Naive B cell (primary cell): ENCODE measurements at regions not wholly inside any gene's neighbourhood (a gene's known extent, or its start where the extent isn't known, plus 50 kb on each side); places are given as distances from the start of the nearest gene placed in this dataset.

ENCODE experiments used
- ATAC-seq, 2 donors: fragments of 150-1000 bp; cut with Tn5 transposase; 2 replicates each; pipeline ENCODE4 v1.10.0; 2021; ENCODE audit warnings: low read depth in 2 of 2, mild to moderate bottlenecking in 2 of 2, moderate library complexity in 2 of 2
- DNase-seq: peaks from one replicate; pipeline ENCODE4 v3.0.0; 2022
- H3K27ac Mint-ChIP-seq, 6 donors: one replicate each; pipeline ENCODE4 v1.8.0; 2020 to 2022; ENCODE audit warnings: mild to moderate bottlenecking in 6 of 6, mixed read lengths in 6 of 6, moderate library complexity in 5 of 6, inconsistent platforms in 2 of 6
- H3K27me3 Mint-ChIP-seq, 3 donors: one replicate each; pipeline ENCODE4 v1.8.0; 2021 to 2022; ENCODE audit warnings: mixed read lengths in 3 of 3, mild to moderate bottlenecking in 1 of 3
- H3K36me3 Mint-ChIP-seq, 2 donors: one replicate each; pipeline ENCODE4 v1.8.0; 2020 to 2022; ENCODE audit warnings: mixed read lengths in 2 of 2, inconsistent platforms in 1 of 2, mild to moderate bottlenecking in 1 of 2
- H3K4me1 Mint-ChIP-seq, 3 donors: one replicate each; pipeline ENCODE4 v1.8.0; 2020 to 2022; ENCODE audit warnings: mixed read lengths in 3 of 3, inconsistent platforms in 1 of 3, mild to moderate bottlenecking in 1 of 3, moderate library complexity in 1 of 3
- H3K4me3 Mint-ChIP-seq, 8 donors: one replicate each; pipeline ENCODE4 v1.8.0; 2020 to 2022; ENCODE audit warnings: mild to moderate bottlenecking in 8 of 8, mixed read lengths in 8 of 8, moderate library complexity in 8 of 8, inconsistent platforms in 2 of 8
- H3K9me3 Mint-ChIP-seq, 7 donors: one replicate each; pipeline ENCODE4 v1.8.0; 2020 to 2022; ENCODE audit warnings: mixed read lengths in 7 of 7, mild to moderate bottlenecking in 5 of 7, inconsistent platforms in 2 of 7, moderate library complexity in 1 of 7

DNA sequence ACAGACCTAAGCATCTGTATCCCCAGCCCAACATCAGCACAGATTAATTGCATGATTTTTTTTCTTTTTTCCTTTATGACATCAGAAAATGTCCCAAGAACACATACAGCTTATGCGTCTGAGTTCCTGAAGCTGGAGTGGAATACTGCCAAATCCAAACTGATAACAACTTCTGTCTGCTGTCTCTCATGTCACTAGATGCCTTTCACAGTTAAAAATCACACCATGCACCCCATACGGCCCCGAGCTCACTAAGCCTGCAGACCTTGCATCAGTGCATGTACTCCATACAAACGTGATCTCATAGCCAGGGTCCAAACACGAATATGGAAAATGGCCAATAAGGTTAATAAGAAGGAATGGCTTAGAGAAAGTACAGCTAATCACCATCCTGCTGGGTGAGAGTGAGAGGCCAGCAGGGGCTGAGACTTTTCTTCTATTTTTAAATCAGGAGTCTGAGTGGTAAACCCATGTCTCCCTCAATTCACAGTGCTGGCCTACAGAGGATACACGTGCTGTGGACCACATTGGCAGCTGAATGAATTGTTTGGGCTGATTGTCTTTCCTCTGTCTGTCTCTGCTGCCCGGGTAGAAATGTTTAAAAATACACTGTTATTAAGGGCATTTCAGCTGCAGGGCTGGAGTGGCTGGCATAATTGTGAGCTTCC, 350.6 kb upstream of the RAG2 start:
- ATAC-seq (no peak), DNase-seq (no peak)
- Mint-ChIP-seq H3K4me1 (no peaks in the 10 kb centered on the region), H3K27me3 (no peaks in the 10 kb centered on the region), H3K36me3 (no peaks in the 10 kb centered on the region), H3K4me3 (no peak overlapping the region), H3K9me3 (peaks cover 0 to 4% (median 0%) of the 10 kb centered on the region in 7 donors), H3K27ac (no peak overlapping the region)

DNA sequence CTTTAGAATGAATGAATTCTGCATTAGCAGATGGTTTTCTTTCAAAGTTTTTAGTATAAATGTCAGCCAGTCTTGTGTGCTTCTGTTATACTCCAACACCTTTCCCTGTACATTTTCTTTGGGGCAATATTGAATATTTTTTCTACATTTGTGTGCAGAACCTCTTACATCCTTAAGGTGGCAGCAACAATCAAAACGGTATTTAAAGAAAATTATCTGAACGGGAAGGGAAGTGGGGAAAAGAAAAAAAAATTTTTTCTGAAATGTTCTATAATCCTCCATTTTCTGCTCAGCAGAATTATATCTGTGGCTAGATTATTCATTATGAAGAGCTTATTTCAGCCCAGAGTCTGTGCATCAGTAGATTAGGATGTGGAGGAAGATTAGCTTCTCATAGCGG, 347.3 kb upstream of the RAG2 start:
- no peak overlapping the region for H3K27ac Mint-ChIP-seq
- ATAC-seq (no peak), DNase-seq (no peak)
- H3K36me3 Mint-ChIP-seq, result no peaks in the 10 kb centered on the region
- H3K9me3 Mint-ChIP-seq, result peaks cover 0 to 4% (median 0%) of the 10 kb centered on the region in 7 donors
- no peak overlapping the region for H3K4me3 Mint-ChIP-seq
- H3K27me3 Mint-ChIP-seq, result no peaks in the 10 kb centered on the region
- no peaks in the 10 kb centered on the region for H3K4me1 Mint-ChIP-seq

DNA sequence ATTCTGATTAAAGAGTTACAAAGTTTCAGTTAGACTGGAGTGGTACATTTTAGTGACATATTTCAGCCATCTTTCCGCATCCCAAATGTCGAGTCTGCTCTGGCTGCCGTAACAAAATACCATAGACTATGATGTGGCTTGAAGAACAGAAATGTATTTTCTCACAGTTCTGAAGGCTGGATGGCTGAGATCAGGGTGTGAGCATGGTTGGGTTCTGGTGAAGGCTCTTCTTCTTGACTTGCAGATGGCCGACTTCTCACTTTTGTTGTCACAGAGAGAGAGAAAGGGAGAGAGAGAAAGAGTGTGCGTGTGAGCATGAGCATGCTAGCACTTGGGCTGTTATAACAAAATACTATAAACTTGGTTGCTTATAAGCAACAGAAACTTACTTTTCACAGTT, 335.4 kb upstream of the RAG2 start:
- Mint-ChIP-seq H3K4me3 (no peak overlapping the region), H3K27ac (no peak overlapping the region), H3K4me1 (no peaks in the 10 kb centered on the region), H3K9me3 (peaks cover 0 to 7% (median 0%) of the 10 kb centered on the region in 7 donors), H3K27me3 (no peaks in the 10 kb centered on the region), H3K36me3 (no peaks in the 10 kb centered on the region)
- no peak for DNase-seq
- ATAC-seq, result no peak

DNA sequence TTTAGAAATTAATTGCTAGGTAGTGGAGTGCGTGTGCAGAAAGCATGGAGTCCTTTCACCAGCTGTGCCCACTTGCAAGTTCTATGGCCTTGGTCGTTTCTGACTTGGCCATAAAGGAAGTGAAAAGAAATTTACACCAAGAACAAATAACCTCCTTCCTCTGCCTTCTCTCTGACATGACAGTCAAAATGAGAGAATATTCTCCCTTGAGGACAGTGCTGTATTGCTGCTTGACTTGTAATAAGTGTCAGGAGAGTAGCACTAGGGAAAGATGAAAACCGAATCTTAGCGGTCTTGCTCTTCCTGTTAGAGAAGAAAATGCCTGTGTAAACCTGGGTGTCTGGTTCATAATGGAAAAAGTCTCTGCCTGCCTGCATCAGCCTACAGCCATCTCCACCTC, 333.1 kb upstream of the RAG2 start:
- Mint-ChIP-seq H3K27me3 (no peaks in the 10 kb centered on the region), H3K27ac (no peak overlapping the region), H3K9me3 (peaks cover 0 to 14% (median 4%) of the 10 kb centered on the region in 7 donors), H3K4me1 (no peaks in the 10 kb centered on the region), H3K4me3 (no peak overlapping the region), H3K36me3 (no peaks in the 10 kb centered on the region)
- DNase-seq, result no peak
- no peak for ATAC-seq

DNA sequence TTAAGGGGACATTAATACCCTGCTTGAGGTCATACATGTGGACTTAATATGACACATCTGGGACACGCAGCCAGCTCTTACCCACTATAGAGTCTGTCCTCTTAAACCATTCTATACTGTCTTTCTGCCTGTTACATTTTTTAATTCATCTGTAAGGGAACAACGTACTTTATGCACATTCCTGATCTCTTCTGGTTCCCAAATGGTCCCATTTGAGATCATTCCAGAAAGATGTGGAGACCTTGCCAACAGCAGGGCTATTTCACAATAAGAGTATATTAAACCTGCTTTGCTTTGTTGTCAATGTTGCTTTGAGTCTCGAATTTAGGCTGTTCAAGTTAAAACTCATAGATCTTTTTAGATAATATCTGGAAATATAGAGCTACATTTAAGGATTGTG, 332.2 kb upstream of the RAG2 start:
- no peak overlapping the region for H3K27ac Mint-ChIP-seq
- no peaks in the 10 kb centered on the region for H3K27me3 Mint-ChIP-seq
- DNase-seq, result no peak
- peaks cover 2 to 15% (median 4%) of the 10 kb centered on the region in 7 donors for H3K9me3 Mint-ChIP-seq
- no peaks in the 10 kb centered on the region for H3K36me3 Mint-ChIP-seq
- H3K4me1 Mint-ChIP-seq, result no peaks in the 10 kb centered on the region
- H3K4me3 Mint-ChIP-seq, result no peak overlapping the region
- ATAC-seq, result no peak

DNA sequence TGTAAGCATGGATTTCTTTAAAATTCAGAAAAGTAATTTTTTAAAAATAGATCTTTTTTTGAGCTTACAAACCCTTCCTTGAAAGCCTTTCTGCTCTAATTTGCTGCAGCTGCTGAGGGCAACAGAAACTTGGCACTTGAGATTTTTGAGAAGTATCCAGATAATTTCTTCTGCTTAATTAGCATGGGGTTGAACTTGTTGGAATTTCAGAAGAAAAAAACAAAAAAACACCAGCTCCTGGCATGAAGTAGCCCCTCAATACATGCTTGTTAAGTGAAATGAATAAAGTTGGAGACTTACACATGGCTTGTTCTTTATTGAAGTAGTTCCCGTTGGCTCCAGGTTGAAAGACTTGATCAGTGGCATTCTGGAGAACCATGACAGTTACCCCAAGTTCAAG, 331.4 kb upstream of the RAG2 start:
- ATAC-seq, result no peak
- no peaks in the 10 kb centered on the region for H3K27me3 Mint-ChIP-seq

DNA sequence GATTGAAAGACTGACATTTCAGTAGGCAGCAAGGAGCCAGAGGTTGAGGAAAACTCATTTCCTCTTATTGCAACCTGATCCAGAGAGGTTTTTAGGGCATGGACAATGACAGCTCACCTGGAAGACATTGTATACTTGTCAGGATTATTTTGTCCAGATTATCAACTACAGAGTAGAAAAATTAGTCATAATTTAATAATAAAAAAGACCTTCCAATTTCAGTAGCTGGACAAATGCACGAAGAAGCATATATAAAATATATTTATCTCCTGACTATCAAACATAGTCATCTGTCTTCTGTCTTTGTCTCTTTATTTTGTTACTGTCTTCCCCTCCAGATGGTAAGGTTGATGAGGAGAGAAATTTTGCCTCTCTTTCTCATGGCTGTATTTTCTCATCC, 330.6 kb upstream of the RAG2 start:
- H3K4me3 Mint-ChIP-seq, result no peak overlapping the region
- no peaks in the 10 kb centered on the region for H3K27me3 Mint-ChIP-seq
- H3K4me1 Mint-ChIP-seq, result no peaks in the 10 kb centered on the region
- no peaks in the 10 kb centered on the region for H3K36me3 Mint-ChIP-seq
- no peak for ATAC-seq
- H3K27ac Mint-ChIP-seq, result no peak overlapping the region
- DNase-seq, result no peak
- H3K9me3 Mint-ChIP-seq, result peaks cover 2 to 13% (median 5%) of the 10 kb centered on the region in 7 donors

More for the DNA sequence above, 331.4 kb upstream of the RAG2 start:
- Mint-ChIP-seq H3K4me1 (no peaks in the 10 kb centered on the region), H3K36me3 (no peaks in the 10 kb centered on the region), H3K9me3 (peaks cover 2 to 15% (median 5%) of the 10 kb centered on the region in 7 donors), H3K27ac (no peak overlapping the region), H3K4me3 (no peak overlapping the region)
- DNase-seq, result no peak

DNA sequence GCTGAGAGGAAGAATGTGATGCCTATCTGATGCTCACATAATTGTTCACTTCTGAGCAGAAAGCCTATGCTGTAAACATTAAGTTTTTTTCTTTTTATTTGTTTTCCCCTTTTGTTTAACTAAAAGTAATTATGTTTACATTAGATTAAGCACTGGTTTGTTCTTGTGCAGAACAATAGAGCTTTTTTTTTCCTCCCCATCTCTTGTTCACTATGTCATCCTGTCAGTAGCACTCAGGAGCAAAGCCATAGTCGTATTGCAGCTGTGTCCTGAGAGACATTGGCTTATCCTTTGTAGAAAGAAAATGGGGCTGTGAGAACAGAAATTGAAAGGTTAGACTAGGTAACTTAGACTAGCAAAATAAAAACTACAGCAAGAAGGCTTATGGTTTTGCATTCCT, 301.8 kb upstream of the RAG2 start:
- no peak for ATAC-seq
- Mint-ChIP-seq H3K27me3 (no peaks in the 10 kb centered on the region), H3K36me3 (no peaks in the 10 kb centered on the region), H3K9me3 (peaks cover 0 to 4% (median under 1%) of the 10 kb centered on the region in 7 donors), H3K4me3 (no peak overlapping the region), H3K27ac (no peak overlapping the region), H3K4me1 (no peaks in the 10 kb centered on the region)
- DNase-seq, result no peak

DNA sequence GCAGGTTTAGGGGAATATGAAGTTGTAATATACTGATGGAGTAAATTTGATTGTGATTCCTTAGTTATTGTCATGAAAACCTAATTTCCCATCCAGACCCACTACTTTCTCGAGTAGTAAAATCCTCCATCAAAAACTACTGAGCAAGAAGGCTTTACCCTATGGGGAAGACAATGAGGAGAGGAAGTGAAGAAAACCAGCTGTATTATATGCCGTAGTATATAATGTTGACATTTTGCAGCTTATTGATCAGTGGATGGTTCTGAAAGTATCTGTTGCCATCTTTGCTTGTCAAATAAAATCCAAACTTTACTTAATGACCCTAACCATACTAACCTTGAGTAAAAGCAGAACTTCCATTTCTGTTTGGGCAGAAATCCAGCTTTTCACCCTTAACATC, 292.8 kb upstream of the RAG2 start:
- Mint-ChIP-seq H3K4me3 (no peak overlapping the region), H3K36me3 (no peaks in the 10 kb centered on the region), H3K9me3 (peaks cover 0 to 5% (median 0%) of the 10 kb centered on the region in 7 donors), H3K4me1 (no peaks in the 10 kb centered on the region), H3K27ac (no peak overlapping the region), H3K27me3 (peaks cover 0 to 3% (median 0%) of the 10 kb centered on the region in 3 donors)
- no peak for ATAC-seq
- DNase-seq, result no peak

DNA sequence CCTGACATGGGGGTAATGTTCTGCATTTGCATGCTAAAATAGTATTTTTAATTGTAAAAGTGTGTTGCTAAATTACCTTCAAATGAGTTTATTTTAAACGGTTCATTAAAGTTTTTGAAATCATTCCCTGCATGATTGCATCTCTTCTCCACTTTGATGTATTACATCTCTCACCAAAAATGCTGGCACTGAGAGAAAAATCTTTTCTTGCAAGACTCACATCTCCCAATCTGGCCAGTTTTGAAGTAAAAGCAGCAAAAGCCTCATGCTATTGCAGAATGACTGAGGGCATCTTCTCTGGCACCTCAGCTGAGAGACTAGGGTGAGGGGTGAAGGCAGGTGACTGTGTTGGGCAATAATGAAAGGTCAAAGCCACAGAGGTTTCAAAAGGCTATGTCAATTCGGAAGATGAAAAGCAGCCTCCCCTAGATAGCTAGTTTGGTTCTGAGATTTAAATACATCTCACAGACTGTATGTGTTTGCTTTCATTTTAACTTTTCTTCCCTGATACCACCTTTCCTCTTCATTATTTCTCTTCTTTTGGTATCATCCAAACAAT, 292.2 kb upstream of the RAG2 start:
- Mint-ChIP-seq H3K27ac (no peak overlapping the region), H3K4me3 (no peak overlapping the region), H3K27me3 (peaks cover 0 to 3% (median 0%) of the 10 kb centered on the region in 3 donors), H3K36me3 (no peaks in the 10 kb centered on the region), H3K9me3 (peaks cover 0 to 5% (median 0%) of the 10 kb centered on the region in 7 donors), H3K4me1 (no peaks in the 10 kb centered on the region)
- DNase-seq (no peak), ATAC-seq (no peak)

DNA sequence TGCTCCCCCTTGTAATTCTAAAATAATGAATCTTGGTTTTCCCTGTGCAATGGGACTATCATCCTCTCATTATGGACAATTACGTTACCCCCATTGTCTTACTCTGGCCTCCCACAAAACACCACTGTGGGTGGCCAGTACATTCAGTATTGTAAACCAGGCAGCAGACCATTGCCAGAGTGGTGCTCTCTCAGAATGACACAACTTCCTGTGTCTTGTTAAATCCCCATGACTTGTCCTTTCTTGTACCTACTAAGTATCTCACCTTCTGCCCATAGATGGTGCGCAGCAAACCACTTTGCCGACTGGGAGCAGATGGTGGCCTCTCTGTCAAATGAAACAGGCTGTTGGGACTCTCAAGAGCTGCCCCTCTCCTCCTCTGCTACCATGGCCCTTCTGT, 287.1 kb upstream of the RAG2 start:
- ATAC-seq (no peak), DNase-seq (no peak)
- Mint-ChIP-seq H3K27ac (no peak overlapping the region), H3K9me3 (peaks cover 0 to 5% (median 2%) of the 10 kb centered on the region in 7 donors), H3K4me1 (no peaks in the 10 kb centered on the region), H3K36me3 (no peaks in the 10 kb centered on the region), H3K4me3 (no peak overlapping the region), H3K27me3 (peaks cover 0 to 3% (median 0%) of the 10 kb centered on the region in 3 donors)

DNA sequence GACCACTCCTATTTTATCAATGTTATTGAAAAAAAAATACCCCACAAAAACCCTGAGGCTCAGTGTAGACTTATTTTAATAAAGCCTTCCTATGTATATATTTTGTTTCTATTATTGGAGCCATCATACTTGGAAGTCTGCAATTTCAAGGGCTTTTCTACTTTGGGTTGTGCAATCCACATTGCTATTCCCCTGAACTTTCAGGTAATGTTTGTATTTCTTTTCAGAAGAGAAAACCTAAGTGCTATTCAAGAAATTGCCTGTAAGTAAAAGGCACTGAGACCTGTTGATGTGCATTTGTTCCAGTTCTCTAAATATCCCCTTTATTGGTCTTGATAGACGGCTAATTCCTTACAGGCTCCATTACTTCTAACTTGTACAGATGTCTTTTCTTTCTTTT, 280.7 kb upstream of the RAG2 start:
- Mint-ChIP-seq H3K9me3 (peaks cover 0 to 6% (median 2%) of the 10 kb centered on the region in 7 donors), H3K4me1 (no peaks in the 10 kb centered on the region), H3K27ac (no peak overlapping the region), H3K36me3 (no peaks in the 10 kb centered on the region), H3K4me3 (no peak overlapping the region), H3K27me3 (peaks cover 0 to 7% (median 0%) of the 10 kb centered on the region in 3 donors)
- DNase-seq, result no peak
- ATAC-seq, result no peak

DNA sequence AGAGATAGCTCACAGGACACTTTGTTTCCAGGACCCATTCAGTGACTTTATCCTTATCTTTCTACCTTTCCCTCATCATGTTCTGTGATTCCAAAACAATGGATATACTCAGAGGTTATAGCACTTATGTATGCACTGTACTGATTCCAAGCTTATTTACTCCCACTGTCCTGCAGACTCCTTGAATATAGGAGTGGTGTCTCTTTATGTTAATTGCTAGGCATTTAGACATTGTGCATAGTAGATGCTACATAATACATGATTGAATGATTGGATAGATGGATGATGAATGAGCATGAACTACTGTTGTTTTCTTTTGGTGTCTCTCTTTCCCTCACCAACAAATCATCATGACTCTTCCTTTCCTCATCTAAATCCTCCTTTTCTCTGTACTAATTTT, 279.1 kb upstream of the RAG2 start:
- no peaks in the 10 kb centered on the region for H3K36me3 Mint-ChIP-seq
- no peaks in the 10 kb centered on the region for H3K4me1 Mint-ChIP-seq
- H3K9me3 Mint-ChIP-seq, result peaks cover 0 to 6% (median 2%) of the 10 kb centered on the region in 7 donors
- ATAC-seq, result no peak
- no peak overlapping the region for H3K27ac Mint-ChIP-seq
- no peak overlapping the region for H3K4me3 Mint-ChIP-seq
- no peak for DNase-seq
- H3K27me3 Mint-ChIP-seq, result peaks cover 0 to 7% (median 0%) of the 10 kb centered on the region in 3 donors

DNA sequence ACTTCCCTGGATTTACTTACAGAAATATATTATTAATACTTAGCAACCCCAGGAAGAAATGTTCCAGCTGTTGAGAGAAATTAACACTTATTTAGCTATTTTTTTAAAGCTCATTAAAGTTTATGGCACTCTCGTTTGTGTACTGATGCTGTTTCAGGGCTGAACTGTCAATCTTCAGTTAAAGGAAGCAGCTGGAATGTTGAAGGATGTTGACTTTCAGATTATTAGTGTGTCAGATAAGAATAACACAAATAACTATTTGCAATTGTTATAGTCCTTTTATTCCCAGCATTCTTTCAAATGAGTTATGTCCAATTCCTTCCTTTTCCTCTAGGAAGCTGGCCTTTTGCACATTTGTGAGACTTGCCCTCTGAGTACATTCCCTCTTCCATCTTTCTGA, 278.2 kb upstream of the RAG2 start:
- Mint-ChIP-seq H3K36me3 (no peaks in the 10 kb centered on the region), H3K9me3 (peaks cover 0 to 6% (median 2%) of the 10 kb centered on the region in 7 donors), H3K27me3 (peaks cover 0 to 7% (median 0%) of the 10 kb centered on the region in 3 donors), H3K4me1 (no peaks in the 10 kb centered on the region), H3K27ac (no peak overlapping the region), H3K4me3 (no peak overlapping the region)
- no peak for ATAC-seq
- no peak for DNase-seq
